GM23248 (cell line): ENCODE measurements at regions not wholly inside any gene's neighbourhood (a gene's known extent, or its start where the extent isn't known, plus 50 kb on each side); places are given as distances from the start of the nearest gene placed in this dataset.

Experiments used
- EZH2 ChIP-seq: fragments of 200-600 bp; sonication (generic); IDR thresholded peaks from 2 replicates; pipeline ENCODE4 v1.6.1; 2018; ENCODE audit warnings: antibody characterized with exemption, mild to moderate bottlenecking; ENCODE audit not compliant: insufficient read depth, poor library complexity, severe bottlenecking
- EZH2phosphoT487 ChIP-seq: fragments of 200-600 bp; sonication (generic); IDR thresholded peaks from 2 replicates; pipeline ENCODE4 v1.6.1; 2018; ENCODE audit warnings: antibody characterized with exemption, moderate library complexity, mild to moderate bottlenecking, low read depth; ENCODE audit not compliant: insufficient read depth

- TF ChIP-seq EZH2 (no peak), EZH2phosphoT487 (no peak)
These were observed 165.2 kb downstream of the TDRD15 start for GRCh38 chr2:21288739-21289520.
